ENCODE measurements at regions not wholly inside any gene's neighbourhood (a gene's known extent, or its start where the extent isn't known, plus 50 kb on each side); places are given as distances from the start of the nearest gene placed in this dataset.

DNA sequence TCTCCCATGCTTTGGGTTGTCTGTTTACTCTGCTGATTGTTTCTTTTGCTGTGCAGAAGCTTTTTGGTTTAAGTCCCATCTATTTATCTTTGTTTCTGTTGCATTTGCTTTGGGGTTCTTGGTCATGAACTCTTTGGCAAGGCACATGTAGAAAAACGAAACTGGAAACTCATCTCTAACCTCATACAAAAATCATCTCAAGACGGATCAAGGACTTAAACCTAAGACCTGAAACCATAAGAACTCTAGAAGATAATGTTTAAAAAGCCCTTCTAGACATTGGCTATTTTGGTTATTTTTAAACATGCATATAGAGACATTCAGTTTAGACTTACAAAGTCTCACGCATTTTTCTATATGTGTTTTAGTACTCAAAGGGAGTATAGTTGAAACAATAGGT lies 1164.3 kb upstream of the GYPC start:
- no peak for DNase-seq (ENCODE audit: low read depth)

DNA sequence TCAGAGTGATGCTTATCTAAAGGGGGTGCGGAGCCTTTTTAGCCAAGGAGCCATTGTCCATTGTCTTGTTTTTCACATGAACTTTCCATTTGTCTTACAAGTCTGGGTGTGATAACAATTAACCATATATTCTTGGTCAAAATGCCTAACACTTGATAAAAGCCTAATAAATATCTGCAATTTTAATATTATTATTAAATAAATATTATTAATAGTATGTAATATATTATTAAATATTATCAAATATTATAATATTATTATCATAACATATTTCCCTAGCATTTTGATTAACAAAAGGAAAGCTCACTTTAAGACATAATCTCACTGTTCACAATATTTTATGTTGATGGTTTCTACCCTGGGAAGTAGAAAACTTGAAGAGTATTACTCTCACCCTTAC lies 1143.6 kb upstream of the GYPC start:
- DNase-seq (ENCODE audit: low read depth): no peak

DNA sequence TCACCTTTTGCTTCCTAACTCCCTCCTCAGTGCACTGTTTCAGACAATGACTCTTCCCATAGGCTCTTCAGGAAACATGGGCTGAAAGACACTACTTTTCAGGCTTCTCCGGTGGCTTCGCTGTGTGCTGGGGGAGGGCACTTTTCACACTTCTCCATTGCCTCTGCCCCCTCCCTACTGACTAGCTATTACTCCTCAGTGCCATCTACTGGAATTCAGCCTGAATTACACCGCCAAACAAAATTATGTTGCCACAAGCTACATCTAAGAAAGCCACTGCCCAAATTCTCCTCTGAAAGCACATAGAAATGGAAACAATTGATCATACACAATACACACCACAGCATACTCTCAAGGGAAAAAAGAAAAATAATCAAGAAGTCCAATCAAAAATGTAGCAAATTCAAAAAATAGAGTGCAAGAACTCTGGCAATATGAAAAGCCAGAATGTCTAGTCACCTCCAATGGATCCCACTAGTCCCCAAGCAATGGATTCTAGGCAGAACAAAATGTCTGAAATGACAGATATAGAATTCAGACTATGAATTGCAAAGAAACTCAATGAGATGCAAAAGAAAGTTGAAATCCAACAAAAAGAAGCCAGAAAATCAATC lies 1139.4 kb upstream of the GYPC start:
- DNase-seq (ENCODE audit: low read depth): no peak

DNA sequence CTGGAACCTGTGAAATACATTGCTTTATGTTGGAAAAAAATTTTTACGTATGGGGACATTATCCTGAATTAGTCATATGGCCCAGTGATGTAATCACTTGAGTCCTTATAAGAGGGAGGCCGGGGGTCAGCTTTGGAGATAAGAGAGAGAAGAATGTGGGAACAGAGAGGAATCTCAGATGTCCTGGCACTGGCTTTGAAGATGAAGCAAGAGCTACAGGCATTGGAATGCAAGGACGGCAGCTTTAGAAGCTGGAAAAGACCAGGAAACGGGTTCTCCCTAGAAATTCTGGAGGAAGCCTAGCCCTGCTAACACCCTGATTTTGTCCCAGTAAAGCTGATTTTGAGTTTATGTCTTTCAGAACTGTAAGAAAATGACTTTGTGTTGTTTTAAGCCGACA lies 1129.9 kb upstream of the GYPC start:
- DNase-seq (ENCODE audit: low read depth): no peak

DNA sequence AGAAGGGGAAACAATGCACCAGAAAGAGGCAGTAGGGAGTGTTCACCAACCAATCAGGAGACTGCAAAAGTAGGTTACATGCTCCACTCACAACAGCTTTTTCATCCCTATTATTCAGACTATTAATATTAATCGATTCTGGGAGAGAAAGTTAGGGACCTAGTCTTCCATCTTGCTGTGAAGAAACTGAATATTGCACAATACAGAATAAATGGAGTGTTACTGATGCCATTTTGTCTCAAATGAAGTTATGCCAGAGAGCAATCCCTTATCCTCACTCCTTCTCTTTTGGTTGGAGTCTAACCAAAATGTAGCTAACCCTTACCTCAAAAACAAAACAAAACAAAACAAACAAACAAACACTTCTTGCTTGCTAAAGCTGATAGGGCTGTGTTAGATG lies 1120.9 kb upstream of the GYPC start:
- no peak for DNase-seq (ENCODE audit: low read depth)

DNA sequence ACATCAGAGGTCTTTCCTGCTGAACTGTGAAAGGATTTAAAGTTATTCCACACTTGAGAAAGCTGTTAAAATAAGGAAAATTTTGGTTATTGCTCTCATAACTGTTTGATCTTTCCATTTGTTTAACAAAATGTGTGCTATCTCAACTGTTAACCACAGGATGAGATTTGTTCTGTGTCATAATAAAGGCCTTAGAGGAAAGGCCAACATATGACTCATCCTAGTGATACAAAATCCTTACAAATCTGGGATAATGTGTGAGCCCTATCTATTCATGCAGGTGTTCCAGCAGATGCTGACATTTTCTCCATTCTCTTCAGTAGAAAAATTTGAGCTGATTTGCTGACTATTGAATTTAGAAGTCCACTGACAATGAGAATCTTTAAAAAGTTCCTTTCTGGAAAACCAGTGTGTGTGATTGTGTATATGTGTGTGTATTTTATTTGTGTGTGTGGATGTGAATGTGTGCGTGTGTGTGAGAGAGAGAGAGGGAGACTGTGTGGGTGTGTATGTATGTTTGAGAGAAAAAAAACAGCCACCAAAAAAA lies 1111.9 kb upstream of the GYPC start:
- no peak for DNase-seq (ENCODE audit: low read depth)

DNA sequence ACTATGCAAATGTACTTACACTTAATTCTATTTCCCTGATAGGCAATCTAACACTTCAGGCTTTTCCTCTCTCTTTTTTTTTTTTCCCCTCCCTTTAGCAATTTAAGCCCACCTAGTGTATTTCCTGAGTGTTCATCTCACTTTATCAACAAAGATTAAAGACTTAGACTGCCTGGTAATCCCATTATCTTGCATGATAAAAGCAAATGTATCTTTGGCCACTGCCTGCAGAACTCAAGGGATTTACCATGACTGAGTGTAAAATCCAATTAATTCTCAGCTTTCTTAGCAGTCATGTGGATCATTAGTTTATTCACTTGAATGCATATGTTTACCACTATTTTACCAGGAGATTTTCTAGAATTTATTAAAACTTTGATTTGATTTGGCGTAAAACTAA lies 1102.2 kb upstream of the GYPC start:
- no peak for DNase-seq (ENCODE audit: low read depth)

DNA sequence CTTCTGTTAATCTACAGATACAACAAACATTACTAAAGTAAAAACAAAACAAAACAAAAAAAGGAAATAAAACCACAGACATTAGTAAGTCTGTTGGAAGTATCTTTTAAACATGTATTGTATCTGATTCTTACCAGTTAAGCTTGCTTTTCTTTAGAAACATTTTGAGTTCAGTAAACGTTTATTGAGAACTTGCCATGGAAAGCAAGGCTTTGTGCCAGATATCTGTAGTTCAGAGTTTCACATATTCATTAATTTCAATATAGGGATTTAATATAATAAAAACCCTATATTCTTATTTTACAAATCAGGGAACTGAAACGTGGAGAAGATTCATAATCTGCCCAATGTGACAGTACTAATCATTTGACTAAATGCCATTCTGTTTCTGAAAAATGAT lies 1101.0 kb upstream of the GYPC start:
- no peak for DNase-seq (ENCODE audit: low read depth)

DNA sequence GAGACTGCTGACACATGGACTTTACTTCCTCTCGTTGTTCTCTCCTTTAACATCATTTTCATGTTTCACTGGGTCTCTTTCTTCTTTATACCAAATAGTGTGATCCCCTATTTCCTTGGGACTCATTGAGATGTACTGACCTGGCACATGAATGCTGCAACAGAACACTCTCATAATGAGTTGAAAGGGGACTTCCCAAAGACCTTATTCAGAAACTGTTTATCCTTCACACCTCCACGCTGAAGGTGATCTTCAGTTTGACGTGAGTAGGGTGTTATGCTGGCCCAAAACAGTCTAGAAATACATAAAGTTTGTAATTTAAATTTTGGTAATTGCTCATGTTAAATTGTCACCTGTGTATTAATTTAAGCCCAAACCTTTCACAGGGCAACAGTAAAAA lies 1096.8 kb upstream of the GYPC start:
- no peak for DNase-seq (ENCODE audit: low read depth)

DNA sequence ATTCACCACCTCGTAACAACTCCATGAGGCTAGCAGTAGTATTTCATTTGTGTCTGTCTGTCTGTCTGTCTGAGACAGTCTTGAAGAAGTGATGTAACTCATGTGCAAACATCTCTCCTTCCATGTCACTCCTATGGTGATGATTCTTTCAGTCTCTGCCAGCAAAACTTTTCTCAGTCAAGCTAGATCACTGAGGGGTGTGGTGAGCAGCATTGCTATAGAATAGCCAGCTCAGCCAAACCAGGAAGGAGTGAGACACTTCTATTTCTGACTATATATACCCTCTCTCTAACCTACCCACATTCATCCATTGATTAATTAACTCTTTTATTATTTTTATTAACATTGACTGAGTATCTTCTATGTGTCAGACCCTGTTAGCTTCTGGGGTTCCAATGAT lies 1095.1 kb upstream of the GYPC start:
- no peak for DNase-seq (ENCODE audit: low read depth)

DNA sequence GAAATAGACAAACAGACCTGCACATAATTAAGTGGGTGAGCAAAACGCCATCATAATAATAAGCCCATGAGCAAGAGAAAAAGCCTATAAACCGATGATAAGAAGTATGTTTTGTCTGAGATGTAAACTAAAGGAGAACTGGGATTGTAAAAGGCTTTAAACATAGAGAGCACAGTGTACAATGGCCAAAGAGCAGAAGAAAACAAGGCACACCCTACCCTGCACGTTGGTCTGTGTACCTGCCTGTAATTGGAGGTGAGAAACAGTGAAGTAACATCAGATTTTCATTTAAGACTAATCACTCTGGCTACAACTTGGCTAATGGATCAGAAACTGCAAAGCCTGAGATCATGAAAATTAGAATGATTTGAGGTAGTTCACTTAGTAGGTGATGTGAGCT lies 1094.7 kb upstream of the GYPC start:
- DNase-seq (ENCODE audit: low read depth): no peak

DNA sequence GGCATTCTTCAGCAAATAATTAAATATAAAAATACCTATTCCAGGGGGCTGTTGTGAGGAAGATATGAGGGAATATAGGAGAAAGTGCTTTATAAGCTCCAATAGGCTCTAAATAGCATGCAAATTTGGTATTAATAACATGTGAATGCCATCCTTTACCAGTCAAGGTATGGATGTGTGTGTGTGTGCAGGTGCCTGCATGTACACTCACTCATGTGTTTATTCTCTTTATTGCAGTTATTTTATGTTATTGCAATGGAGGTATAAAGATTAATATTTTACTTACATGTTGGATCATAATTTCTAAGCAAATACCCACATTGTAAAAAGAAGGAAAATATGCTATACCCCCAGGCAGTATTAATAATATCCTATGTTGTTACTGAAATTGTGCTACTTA lies 1093.0 kb upstream of the GYPC start:
- DNase-seq (ENCODE audit: low read depth): no peak

DNA sequence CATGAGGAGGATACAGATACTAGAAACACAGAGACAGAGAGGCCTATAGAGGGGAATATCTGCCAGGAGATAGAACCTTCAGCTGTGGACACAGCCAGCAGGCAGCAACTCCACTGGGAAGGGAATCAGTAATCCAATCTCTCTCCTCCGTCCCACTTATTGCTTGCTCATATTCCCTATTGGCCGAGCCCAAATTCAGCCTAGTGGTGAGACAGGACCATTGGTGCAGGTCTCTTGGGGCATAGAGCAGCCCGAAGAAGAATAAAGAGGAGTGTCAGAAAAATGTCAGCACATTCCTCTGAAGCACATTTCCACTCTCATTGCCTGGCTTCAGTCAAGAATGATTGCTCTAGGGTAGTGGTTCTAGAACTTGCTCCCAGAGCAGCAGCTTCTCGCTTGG lies 1091.5 kb upstream of the GYPC start:
- no peak for DNase-seq (ENCODE audit: low read depth)

DNA sequence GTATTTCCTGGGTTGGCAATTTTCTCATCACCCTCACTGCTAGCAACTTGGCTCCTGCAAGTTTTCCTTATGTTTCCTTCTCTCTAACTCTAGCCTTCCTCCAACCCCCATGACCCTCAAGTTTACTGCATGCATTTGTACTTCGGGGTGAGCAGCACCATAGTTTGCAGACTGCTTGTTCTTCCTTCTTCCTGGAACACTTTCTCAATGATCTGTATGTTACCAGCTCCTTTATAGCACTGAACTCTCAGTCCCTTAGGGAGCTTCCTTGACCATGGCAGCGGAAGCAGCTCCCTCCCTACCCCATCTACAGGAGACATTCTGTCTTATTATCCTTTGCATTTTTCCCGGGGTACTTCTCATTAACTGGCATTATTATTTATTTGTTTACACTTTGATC lies 1089.5 kb upstream of the GYPC start:
- DNase-seq (ENCODE audit: low read depth): no peak

DNA sequence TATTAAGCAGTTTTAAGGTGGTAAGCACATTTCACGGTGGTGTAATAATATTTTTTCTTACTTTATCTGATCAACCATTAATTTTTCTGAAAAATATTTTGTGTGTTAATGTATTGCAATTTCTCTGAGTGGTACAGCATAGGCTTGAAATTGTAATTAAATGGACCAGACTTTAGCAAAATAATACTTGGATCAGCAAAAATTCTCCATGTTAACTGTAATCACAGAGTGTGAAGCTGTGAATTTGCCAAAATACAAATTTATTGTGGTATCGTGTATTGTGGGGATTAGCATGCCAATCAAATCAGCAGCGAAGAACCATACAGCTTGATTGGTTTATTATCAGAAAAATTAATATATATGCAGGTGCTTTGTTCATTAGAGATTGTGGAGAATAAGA lies 1088.9 kb upstream of the GYPC start:
- DNase-seq (ENCODE audit: low read depth): no peak

DNA sequence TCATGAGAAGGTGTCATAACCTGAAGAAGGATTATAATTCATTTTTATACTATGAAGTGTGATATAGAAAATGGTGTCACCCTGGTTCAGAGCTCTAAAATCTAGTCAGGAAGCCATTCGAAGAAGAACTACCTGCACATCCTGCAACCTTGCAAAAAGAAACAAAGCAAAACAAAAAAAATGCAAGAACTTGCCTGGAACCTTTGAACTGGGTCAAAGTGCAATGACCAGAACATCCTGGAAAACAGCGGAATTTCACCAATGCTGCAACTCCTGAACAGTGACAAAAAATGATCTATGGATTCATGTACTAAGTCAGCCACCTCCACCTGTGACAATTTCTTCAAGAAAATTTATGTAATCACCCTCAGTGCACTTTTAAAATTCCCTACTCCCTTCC lies 1083.3 kb upstream of the GYPC start:
- DNase-seq (ENCODE audit: low read depth): no peak

DNA sequence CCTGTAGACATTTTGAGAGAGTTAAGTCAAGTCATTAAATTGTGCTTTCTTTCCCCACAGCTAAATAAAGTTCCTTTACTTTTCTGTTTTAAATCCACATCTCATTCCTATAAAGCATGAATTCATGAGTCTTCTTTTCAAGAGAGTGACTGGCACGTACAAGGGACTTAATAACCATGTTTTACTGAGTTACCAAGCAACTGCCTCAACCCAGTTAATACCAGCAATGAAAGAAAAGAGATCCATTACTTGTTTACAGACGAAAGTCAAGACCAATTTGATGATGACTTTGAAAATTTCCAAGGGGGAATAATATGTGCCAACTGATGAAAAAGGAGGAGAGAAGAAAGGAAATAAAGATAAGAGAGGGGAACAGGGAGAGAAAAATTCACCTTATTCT lies 1082.5 kb upstream of the GYPC start:
- no peak for DNase-seq (ENCODE audit: low read depth)

DNA sequence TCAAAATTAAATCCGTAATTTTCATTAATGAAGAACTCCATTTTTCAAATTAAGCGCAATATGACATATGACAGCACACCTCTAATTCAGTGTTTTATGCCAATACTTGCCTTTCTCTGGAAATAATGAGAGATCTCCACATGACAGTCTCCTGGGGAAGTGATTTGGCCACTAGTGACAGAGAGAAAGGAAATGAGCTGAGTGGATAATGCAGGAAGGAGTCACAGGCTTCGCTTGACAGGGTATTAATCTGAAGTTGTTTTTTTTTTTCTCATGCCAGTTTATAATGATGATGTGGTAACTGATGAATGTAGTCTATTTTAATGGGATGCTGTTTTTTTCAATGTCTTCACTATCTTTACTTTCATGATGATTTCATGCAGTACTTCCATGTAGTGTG lies 1079.4 kb upstream of the GYPC start:
- DNase-seq (ENCODE audit: low read depth): no peak

DNA sequence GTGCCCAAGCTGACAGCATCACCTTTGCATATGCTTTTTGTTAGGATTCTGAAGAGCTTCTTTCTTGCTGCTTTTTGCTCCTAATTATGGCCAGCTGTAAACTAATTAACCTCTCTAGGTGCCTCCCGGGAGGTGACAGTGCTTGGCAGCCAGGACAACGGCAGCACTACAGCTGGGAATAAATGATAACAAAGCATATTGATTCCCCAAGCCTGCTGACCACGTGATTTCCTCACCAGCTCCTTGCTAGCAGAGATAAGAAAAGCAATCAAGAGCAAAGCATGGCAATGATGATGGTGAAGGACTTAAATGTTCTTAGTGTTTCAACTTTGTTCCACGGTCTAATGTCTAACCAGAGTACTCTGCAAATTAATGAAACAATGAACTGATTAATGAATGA lies 1074.4 kb upstream of the GYPC start:
- no peak for DNase-seq (ENCODE audit: low read depth)

DNA sequence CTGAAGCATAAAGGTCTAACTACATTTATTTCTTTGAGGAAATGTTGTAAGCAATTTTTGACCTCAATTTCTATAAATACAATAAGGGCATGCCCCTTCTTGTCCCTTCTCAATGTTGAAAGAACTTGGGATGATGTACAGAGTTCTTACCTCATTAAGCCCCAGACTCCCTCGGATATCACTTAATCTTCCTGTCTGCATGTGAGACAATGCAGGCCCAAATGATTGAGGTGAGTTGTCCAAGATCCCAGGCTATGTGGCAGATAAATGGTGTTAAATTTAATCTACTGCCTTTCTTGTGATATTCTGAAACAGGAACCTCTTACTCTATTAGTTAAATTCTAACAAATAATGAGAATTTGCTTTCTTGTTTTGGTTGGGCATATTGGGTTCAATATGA lies 1073.4 kb upstream of the GYPC start:
- no peak for DNase-seq (ENCODE audit: low read depth)

DNA sequence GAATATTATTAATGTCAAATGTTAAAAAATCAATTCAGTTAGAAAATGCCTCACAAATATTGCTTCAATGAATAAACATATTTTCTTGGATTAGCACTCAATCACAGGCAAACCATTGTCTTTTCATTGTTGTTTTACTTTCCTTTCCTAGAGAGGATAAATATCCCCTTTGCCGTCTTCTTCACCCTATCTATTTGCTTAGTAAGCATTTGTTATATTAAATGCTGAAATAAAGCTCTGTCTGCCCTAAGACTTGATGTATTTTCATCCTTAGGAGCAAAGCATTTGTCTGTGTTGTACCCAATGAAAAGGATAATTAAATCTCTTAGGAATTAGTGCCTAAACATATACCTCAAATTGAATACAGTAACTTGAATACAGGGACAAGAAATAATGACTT lies 1071.2 kb upstream of the GYPC start:
- no peak for DNase-seq (ENCODE audit: low read depth)

DNA sequence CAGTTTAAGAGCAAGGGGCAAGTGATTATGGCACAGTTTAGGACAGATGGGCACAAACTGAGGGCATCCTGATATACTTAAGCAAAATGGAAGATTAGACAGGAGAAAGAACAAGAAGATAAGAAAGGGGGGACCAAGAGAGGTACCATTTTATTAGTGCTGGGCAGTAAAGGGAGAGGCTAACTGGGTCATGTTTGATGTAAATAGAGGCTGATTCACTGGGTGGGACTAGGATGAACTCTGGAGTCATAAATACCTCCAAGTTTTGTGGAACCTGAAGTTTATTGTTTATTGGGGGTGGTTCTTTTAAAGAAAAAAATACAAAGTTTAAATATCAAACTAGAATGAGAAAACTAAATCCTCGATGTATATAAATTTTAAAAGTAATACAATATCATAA lies 1067.2 kb upstream of the GYPC start:
- no peak for DNase-seq (ENCODE audit: low read depth)

DNA sequence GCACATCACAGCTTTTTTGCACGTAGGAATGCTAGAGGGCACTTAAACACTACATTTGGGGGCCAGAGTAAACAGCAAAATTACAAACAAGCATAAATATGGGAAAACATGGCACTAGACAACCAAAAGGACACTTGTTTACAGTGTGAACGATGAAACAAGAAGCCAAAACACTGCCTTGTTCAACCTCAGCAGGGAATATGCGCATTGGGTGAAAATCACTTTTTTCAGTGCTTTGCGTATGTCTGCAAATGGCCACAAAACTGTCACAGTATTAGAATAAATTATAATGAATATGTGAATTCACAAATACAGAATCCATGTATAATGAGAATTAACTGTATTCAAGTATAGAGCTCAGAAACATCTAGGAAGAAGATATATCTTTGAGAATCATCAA lies 1064.0 kb upstream of the GYPC start:
- DNase-seq (ENCODE audit: low read depth): no peak

DNA sequence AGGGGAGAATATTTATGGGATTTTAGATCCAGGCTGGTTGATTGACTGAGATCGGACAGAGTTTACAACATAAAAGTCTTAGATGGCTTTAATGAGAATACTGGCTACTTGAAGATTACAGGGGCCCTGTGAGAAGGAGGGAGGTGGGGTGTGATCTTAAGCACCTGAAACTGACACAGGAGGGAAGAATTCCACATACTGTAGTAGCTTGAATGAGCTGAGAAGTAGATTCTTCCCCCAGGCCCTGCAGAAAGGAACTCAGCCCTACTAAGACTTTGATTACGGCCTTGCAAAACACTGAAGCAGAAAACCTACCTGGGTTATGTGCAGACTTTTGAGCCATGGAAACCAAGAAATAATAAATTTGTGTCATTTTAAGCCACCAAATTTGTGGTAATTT lies 1062.9 kb upstream of the GYPC start:
- no peak for DNase-seq (ENCODE audit: low read depth)

DNA sequence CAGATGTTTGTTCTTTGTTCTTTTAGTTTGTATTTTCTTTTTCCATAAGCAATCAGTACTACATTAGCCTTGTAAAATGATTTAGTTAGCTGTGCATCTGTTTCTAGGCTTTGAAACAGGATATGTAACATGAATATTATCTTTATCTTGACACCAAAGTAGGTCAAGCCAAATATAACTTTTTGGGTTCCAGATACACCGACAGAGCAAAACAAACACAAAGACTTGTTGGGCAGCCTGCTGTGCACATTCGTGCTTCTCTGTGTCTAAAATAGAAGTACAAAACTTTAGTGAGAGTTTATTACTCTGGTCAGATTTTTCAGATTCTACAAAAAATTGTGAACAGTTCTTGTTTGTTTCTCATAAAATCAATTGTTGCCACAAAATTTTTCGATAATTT lies 1059.3 kb upstream of the GYPC start:
- no peak for DNase-seq (ENCODE audit: low read depth)

Measured in activated T-cell treated with anti-CD3 and anti-CD28 coated beads for 24 hours (primary cell).